GM21526 (cell line): ENCODE measurements at regions not wholly inside any gene's neighbourhood (a gene's known extent, or its start where the extent isn't known, plus 50 kb on each side); places are given as distances from the start of the nearest gene placed in this dataset.

Experiments used
- ATAC-seq: cut with Tn5 transposase; IDR thresholded peaks from one replicate; pipeline ENCODE4 v1.9.1; 2021; ENCODE audit warnings: moderate library complexity; ENCODE audit not compliant: unreplicated experiment, low FRiP score

GRCh38 chr5:155068616-155069100, 55.1 kb downstream of the KIF4B start:
- no peak for ATAC-seq

DNA sequence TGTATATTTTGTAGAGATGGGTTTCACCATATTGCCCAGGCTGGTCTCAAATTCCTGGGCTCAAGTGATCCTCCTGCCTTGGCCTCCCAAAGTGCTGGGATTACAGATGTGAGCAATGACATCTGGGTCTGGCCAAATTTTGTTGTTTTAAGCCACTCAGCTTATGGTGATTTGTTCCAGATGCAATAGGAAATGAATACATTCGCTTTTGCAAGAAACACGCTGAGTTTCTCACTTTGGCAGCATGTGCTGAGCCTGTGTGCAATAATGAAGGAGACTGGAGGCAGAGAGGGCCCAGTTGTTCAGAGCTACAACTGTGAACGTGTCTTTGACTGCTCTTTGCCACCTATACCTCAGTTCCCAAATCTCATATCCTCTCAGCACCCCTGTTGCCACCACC, 56.4 kb downstream of the KIF4B start:
- ATAC-seq, result no peak

GRCh38 chr5:155070781-155071180, 57.2 kb downstream of the KIF4B start:
- ATAC-seq, result no peak

- ATAC-seq, result no peak
Measured at GRCh38 chr5:155076379-155076778, 62.8 kb downstream of the KIF4B start.

DNA sequence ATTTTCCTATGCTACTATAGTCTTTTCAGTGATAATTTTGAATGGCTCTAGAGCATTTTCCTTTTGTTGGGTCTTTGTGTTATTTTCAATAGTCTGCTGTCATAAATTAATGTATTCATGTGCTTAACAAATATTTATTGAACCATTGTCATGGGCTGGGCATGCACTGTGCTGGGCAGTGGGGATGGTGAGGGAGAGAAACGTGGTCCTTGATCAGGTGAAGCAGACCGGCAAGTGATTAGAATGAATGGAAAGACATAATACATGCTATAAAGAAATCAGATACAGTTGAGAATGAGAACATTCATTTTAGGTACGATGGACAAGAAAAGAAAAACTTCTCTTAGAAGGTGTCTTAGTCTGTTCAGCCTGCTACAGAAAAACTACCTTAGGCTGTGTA, 66.1 kb downstream of the KIF4B start:
- no peak for ATAC-seq

DNA sequence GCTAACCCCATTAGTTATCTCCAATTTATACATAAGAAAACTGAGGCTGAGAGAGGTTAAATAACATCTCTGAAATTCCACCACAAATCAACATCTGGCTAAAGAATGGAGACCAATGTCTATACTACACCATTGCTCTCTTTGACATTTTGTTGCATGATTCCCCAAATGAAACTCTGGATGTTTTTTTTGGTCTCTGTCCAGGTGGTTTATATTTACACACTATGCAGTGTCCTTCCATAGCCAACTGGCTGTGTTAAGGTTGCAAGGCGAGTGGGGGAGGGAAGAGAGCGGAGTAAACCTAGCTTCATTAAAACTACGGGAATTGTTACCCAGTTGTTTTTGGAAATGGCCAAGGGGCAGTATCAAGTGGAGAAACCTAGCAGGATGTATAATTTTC, 67.2 kb downstream of the KIF4B start:
- no peak for ATAC-seq

DNA sequence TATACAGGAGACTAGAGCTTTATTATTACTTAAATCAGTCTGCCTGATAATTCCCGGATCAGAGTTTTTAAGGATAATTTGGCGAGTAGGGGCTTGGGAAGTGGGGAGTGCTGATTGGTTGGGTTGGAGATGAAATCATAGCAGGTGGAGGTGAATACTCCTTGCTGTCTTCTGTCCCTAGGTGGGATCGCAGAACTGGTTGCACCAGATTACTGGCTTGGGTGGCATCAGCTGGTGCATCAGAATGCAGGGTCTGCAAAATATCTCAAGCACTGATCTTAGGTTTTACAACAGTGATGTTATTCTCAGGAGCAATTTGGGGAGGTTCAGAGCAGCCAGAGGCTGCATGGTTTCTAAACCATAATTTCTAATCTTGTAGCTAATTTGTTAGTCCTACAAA, 68.1 kb downstream of the KIF4B start:
- no peak for ATAC-seq

- ATAC-seq, result no peak
Measured at GRCh38 chr5:155082401-155082800, 68.8 kb downstream of the KIF4B start.

GRCh38 chr5:155085282-155085989, 71.9 kb downstream of the KIF4B start:
- no peak for ATAC-seq

DNA sequence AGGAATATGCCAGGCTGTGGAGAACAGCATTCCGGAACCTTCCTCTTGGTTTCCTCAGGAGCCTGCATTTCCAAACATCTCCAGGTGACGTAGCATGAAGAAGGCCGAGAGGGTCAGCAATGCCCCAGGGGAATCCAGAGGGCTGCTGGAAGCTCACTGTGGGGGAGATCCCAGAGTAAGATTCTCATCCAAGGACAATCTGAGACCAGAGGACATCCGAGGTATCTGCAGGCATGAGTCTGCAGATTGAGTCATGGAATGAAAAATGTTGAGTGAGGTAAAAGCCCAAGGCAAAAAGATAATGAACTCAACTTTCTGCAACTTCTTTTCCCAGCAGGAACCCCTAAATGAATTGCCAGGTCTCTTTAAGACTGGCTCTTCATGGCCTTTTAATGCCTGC, 73.5 kb downstream of the KIF4B start:
- ATAC-seq, result no peak

- ATAC-seq, result no peak
Measured at GRCh38 chr5:155088811-155089210, 75.3 kb downstream of the KIF4B start.

DNA sequence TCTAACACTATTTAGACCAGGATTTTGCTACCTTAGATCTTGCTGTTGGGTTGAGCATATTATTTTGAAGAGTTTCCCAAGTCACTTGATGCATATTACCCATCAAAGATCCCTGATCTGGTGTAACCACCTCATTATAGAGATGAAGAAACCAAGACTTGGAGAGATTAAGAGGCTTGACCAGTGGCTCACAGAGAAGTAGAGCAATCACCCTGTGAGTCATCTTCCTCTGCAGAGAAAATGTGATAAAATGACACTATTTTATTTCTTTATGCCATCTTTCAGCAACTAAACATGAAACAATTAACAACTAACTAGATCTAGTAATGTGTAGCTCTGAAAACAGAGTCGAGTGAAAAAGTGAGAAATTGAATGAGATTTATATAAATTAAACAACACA, 76.1 kb downstream of the KIF4B start:
- ATAC-seq, result no peak

GRCh38 chr5:155091063-155091648, 77.6 kb downstream of the KIF4B start:
- ATAC-seq, result no peak

DNA sequence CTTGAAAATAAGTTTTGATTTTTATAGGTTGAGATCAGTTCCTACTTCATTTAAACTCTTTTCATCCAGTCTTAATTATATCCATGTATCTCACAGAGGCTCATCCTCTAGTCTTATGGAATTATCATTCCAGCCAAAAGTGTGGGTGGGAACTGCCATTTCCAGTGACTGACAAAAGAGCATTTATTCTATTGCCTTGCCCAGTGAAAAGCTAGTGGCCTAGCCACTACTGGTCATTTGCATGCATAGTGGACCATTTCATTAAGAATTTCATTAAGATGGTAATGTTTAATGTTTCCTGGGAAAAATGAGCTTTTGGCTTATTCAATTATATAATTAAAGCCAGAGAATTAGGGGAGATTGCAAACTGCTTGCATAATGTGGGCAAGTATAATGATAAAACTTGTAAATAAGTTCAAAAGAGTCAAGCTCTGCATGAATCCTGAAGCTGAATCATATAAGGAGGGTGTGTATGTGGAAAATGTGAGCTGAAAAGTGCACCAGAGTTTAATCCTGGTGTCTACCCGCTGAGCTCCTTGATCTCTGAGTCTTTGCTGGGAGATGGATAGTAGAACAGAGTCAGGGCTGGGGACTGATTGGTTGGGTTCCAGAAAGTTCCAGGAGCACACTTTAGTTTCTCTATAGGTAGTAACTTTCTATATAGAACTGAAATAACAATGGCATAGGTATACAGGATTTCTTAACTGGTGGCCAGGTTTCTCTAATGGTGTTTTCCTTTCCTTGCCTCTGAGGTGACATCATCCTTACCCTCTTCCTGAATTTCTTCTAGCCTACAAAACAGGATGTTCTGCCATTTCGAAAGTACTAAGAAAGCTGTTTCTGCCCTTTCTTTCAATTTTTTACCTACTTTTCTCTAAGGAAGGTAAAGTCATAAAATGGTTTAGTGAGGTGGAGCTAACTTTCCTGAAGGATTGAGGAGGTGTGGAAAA, 78.5 kb downstream of the KIF4B start:
- ATAC-seq, result no peak

GRCh38 chr5:155094455-155094854, 80.9 kb downstream of the KIF4B start:
- no peak for ATAC-seq

DNA sequence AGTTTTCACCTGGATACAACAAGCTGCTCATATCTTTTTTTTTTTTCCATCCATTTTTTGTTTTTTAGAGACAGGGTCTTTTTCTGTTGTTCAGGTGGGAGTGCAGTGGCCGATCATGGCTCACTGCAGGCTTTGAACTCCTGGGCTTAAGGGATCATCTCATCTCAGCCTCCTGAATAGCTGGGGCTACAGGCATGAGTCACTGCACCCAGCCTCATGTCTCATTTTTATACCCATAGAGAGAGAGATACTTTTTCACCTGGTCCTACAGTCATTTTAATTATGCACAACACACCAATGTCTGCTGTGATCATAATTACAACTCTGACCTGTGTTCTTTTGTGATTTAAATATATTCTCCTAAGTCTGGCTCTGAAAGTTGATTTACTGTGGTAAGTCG, 84.4 kb downstream of the KIF4B start:
- no peak for ATAC-seq

- ATAC-seq, result no peak
Measured at GRCh38 chr5:155098433-155098832, 84.9 kb downstream of the KIF4B start.

GRCh38 chr5:155101697-155102096, 88.1 kb downstream of the KIF4B start:
- ATAC-seq, result no peak

DNA sequence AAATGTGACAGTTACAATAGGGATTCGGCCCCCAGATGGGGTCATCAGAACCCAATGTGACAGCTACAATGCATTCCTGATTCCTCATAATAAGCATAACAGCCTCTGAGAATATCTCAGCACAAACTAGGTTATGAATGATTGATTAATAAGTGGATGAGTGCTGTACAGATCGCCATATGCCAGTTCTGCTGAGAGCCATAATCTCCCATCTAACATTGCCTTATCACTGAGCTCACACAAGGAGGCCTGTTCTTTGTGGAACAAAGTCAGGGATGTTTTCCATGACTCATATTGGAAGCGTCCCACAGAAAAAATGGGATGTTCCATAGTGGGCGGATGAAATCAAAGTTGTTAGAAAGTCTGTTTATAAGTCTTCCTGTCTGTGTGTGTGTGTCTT, 89.6 kb downstream of the KIF4B start:
- ATAC-seq, result no peak

DNA sequence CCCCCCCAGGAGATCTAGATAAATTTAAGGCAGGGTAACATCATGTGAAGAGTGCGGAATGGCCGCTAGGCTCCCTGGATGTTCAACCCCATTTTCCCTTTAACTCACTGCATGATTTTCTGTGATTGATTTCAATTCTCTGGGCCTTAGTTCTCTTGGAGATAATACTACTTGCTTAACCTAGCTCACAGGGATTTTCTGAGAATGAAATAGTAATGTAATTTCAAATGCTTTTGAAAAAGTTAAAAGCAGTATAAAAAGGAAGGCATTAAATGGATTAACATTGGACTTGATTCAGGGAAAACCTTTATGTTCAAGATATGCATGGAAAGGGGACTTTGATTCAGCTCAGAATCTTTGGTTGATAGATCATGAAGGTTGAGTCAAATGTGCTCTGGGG, 90.9 kb downstream of the KIF4B start:
- no peak for ATAC-seq

GRCh38 chr5:155106221-155106620, 92.7 kb downstream of the KIF4B start:
- no peak for ATAC-seq
